ENCODE measurements at regions not wholly inside any gene's neighbourhood (a gene's known extent, or its start where the extent isn't known, plus 50 kb on each side); places are given as distances from the start of the nearest gene placed in this dataset.
"Not testable (repeated sequence)": the region's sequence is repeated elsewhere in the genome, so short reads cannot be mapped to it uniquely, and the experiment has no call there.

DNA sequence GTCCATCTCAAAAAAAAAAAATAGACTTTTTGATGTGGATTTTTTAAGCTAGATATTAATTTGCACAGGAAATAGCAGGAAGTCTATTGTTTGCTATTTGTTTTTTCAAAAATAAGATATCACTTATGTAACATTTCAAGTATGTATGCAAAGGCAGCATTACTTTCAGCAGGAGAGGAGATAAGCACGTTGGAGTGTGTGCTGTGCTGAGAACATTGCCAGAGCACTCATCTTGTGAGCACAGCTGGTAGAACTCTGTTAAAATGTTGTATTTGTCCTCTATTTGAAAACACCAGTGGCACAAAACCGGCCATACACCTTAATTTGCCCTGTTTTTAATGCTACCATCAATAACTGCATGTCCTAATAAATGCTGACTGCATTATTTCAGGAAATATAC, 1061.9 kb upstream of the CDH18 start:
- no peak overlapping the region for H3K27ac ChIP-seq
- TF ChIP-seq, protein P1, sequence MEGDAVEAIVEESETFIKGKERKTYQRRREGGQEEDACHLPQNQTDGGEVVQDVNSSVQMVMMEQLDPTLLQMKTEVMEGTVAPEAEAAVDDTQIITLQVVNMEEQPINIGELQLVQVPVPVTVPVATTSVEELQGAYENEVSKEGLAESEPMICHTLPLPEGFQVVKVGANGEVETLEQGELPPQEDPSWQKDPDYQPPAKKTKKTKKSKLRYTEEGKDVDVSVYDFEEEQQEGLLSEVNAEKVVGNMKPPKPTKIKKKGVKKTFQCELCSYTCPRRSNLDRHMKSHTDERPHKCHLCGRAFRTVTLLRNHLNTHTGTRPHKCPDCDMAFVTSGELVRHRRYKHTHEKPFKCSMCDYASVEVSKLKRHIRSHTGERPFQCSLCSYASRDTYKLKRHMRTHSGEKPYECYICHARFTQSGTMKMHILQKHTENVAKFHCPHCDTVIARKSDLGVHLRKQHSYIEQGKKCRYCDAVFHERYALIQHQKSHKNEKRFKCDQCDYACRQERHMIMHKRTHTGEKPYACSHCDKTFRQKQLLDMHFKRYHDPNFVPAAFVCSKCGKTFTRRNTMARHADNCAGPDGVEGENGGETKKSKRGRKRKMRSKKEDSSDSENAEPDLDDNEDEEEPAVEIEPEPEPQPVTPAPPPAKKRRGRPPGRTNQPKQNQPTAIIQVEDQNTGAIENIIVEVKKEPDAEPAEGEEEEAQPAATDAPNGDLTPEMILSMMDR (conservative IDR thresholded peaks at IDR 0.05; ENCODE audit: low read depth): no peak
- POLR2A ChIA-PET (ENCODE audit: low non-redundant PET): no interaction called here
- DNase-seq (ENCODE audit: low spot score): no peak
- CTCF ChIA-PET: interaction anchor here (0.7 kb wide), 1 partner anchor 1725 kb away, joined by 4 read pairs; no protein-coding TSS in a partner anchor

DNA sequence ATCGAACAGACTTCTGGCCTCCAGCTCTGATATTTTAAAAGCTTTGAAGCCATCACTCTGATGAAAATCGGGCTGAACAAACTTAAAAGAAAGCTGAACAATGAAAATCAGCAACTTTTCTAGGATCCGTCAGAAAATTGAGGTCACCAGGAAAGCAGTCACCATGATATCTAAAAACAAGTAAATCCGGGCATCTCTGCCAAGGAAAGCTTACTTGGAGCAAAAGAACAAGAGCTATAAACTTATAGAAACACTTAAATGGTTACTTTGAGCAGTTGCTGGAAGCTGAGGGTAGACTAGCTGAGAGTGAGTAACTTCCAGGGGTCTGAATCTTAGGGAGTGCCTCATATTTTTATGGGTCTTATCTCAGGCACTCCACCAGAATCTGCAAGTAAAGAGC, 1043.0 kb upstream of the CDH18 start:
- no peak for DNase-seq (ENCODE audit: low spot score)
- ChIA-PET POLR2A (ENCODE audit: low non-redundant PET) (no interaction called here), CTCF (no interaction called here)
- TF ChIP-seq, protein P1 (conservative IDR thresholded peaks at IDR 0.05; ENCODE audit: low read depth): no peak
- no peak overlapping the region for H3K27ac ChIP-seq

DNA sequence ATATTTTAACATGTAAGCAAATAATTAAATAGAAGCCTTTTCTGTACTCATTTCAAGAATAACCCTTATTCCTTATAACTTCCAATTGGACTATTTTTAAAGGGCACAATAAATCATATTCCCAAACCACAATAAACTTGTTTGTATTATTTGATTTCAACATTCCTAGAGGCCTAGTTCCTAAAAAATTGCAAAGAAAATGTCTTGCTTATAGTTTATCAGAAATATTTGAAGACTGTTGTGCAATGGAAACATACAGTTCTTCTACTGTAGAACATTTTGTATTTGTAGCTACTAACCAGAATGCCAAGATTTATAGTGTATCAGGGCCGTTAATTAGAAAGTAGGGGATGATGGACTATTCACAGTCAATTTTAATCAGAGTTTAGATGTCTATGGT, 1037.0 kb upstream of the CDH18 start:
- TF ChIP-seq, protein P1 (conservative IDR thresholded peaks at IDR 0.05; ENCODE audit: low read depth): no peak
- DNase-seq (ENCODE audit: low spot score): no peak
- no peak overlapping the region for H3K27ac ChIP-seq
- ChIA-PET CTCF (no interaction called here), POLR2A (ENCODE audit: low non-redundant PET) (no interaction called here)

DNA sequence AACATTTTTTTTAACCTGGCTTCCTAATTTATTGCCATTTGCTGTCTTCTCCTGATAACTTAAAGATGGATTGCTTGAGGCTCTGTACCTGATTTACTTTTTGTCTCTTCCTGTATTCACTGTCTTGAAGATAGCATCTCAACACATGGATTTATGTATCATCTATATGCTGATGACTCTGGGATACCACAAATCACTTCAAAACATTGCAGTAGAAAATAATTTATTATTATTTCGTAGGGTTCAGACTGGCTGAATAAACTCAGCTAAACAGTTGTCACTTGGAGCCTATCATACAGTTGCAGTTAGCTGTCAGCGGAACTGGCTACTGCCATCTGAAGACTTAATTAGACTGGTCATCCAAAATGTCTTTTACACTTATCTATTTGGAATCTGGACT, 1025.2 kb upstream of the CDH18 start:
- no peak overlapping the region for H3K27ac ChIP-seq
- TF ChIP-seq, protein P1 (conservative IDR thresholded peaks at IDR 0.05; ENCODE audit: low read depth): no peak
- POLR2A ChIA-PET (ENCODE audit: low non-redundant PET): no interaction called here

DNA sequence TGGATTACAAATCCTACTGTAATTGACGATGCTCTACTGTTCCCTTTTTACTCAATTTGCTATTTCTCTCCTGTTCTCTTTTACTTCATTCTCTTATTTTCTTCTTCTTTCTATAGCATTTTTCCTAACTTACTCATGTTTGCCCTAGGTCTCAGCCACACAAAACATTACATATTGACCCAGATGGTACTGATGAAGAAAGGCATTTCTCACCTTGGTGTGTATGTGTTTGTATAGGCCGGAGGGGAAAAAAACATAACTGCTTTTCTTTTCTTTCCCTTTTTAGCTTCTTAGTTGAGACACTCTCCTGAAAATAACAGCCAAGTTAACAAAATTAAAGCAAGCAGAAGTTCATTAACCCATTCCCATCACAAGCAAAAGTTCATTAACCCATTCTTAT, 1019.8 kb upstream of the CDH18 start:
- TF ChIP-seq, protein P1 (conservative IDR thresholded peaks at IDR 0.05; ENCODE audit: low read depth): no peak
- ChIA-PET POLR2A (ENCODE audit: low non-redundant PET) (no interaction called here), CTCF (interaction anchor here (0.7 kb wide), 1 partner anchor 288 kb away, joined by 6 read pairs; no protein-coding TSS in a partner anchor)
- H3K27ac ChIP-seq: no peak overlapping the region
- no peak for DNase-seq (ENCODE audit: low spot score)

More for the DNA sequence above, 1025.2 kb upstream of the CDH18 start:
- DNase-seq (ENCODE audit: low spot score): no peak
- CTCF ChIA-PET: no interaction called here

- DNase-seq (ENCODE audit: low spot score); H3K27ac ChIP-seq; POLR2A ChIA-PET (ENCODE audit: low non-redundant PET): not testable (repeated sequence)
- CTCF ChIA-PET: interaction anchor here (0.6 kb wide), 1 partner anchor 230 kb away, joined by 3 read pairs; no protein-coding TSS in a partner anchor
Observed at GRCh38 chr5:20988933-20989332, 1000.9 kb upstream of the CDH18 start.

DNA sequence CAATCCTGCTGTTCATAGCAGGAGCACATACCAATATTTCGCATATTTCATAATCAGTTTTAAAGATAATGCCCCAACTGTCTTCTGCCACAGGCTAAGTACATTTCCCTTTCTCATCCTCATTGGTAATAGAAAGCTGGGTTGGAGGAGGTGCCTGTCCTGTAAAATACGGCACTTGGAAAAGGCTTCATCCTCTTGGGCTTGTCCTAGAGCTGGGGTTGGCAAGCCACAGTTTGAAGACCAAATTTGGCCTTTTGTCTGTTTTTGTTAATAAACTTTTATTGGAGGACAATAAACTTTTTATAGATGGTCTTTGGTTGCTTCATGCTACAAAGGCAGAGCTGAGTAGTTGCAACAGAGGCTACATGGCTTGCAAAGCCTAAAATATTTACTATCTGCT, 997.8 kb upstream of the CDH18 start:
- ChIA-PET POLR2A (ENCODE audit: low non-redundant PET) (no interaction called here), CTCF (no interaction called here)
- H3K27ac ChIP-seq: no peak overlapping the region
- TF ChIP-seq, protein P1 (conservative IDR thresholded peaks at IDR 0.05; ENCODE audit: low read depth): no peak
- no peak for DNase-seq (ENCODE audit: low spot score)
